HCT116 (cell line): ENCODE measurements at regions not wholly inside any gene's neighbourhood (a gene's known extent, or its start where the extent isn't known, plus 50 kb on each side); places are given as distances from the start of the nearest gene placed in this dataset.

Experiments used
- ATF3 ChIP-seq: IDR thresholded peaks from 2 replicates; pipeline ENCODE4 v1.6.1; 2012
- CTCF ChIP-seq, 3 experiments: fragments of 200-600 bp in 1 of 3; sonication (generic) in 1 of 3; IDR thresholded peaks in 2 of 3; conservative IDR thresholded peaks in 1 of 3; 2 replicates each; pipeline ENCODE4 v1.5.1; 2012 to 2017; ENCODE audit warnings: low read depth in 2 of 3, low read length in 2 of 3, antibody characterized with exemption in 1 of 3, borderline replicate concordance in 1 of 3, control low read depth in 1 of 3, mild to moderate bottlenecking in 1 of 3, mixed read lengths in 1 of 3, mixed run types in 1 of 3, moderate library complexity in 1 of 3; ENCODE audit not compliant: insufficient read depth in 1 of 3
- EZH2 ChIP-seq: fragments of 200-600 bp; sonication (generic); IDR thresholded peaks from 2 replicates; pipeline ENCODE4 v1.6.1; 2017; ENCODE audit warnings: antibody characterized with exemption, mixed run types
- EZH2phosphoT487 ChIP-seq: fragments of 200-600 bp; IDR thresholded peaks from 2 replicates; pipeline ENCODE4 v1.6.1; 2018; ENCODE audit warnings: antibody characterized with exemption, borderline replicate concordance
- JUND ChIP-seq: IDR thresholded peaks from 2 replicates; pipeline ENCODE4 v1.6.1; 2012
- POLR2A ChIP-seq: IDR thresholded peaks from 2 replicates; pipeline ENCODE4 v1.7.0; 2011; ENCODE audit warnings: borderline replicate concordance; ENCODE audit not compliant: insufficient read depth, insufficient read length; ENCODE audit errors: extremely low read depth
- POLR2AphosphoS5 ChIP-seq: IDR thresholded peaks from 2 replicates; pipeline ENCODE4 v1.6.1; 2011; ENCODE audit warnings: mild to moderate bottlenecking, low read depth, low read length, moderate library complexity
- RAD21 ChIP-seq: IDR thresholded peaks from 2 replicates; pipeline ENCODE4 v1.6.1; 2012; ENCODE audit warnings: low read depth, mild to moderate bottlenecking
- SIN3A ChIP-seq: IDR thresholded peaks from 2 replicates; pipeline ENCODE4 v1.6.1; 2012; ENCODE audit warnings: low read depth
- TCF7L2 ChIP-seq: IDR thresholded peaks from 2 replicates; pipeline ENCODE4 v1.7.0; 2011; ENCODE audit warnings: borderline replicate concordance, inconsistent platforms; ENCODE audit not compliant: insufficient read depth, insufficient read length; ENCODE audit errors: extremely low read depth

GRCh38 chr16:87186876-87187533 is 130.2 kb downstream of the C16orf95 start:
- TF ChIP-seq TCF7L2 (no peak), CTCF (IDR thresholded peaks at IDR 0.05 in 2 of 3, conservative IDR thresholded peaks at IDR 0.05 in 1 of 3; ENCODE audit: borderline replicate concordance in 1 of 3, insufficient read depth in 1 of 3, low read depth in 2 of 3, low read length in 2 of 3) (no peak), SIN3A (no peak), EZH2 (no peak), POLR2AphosphoS5 (no peak), EZH2phosphoT487 (no peak), POLR2A (no peak), JUND (no peak), ATF3 (no peak), RAD21 (no peak)
